Skeletal muscle tissue (tissue), 3 donors: ENCODE measurements at regions not wholly inside any gene's neighbourhood (a gene's known extent, or its start where the extent isn't known, plus 50 kb on each side); places are given as distances from the start of the nearest gene placed in this dataset.

ENCODE experiments used
- H3K27ac ChIP-seq: one replicate; pipeline ENCODE4 v1.7.0; 2013; ENCODE audit warnings: mild to moderate bottlenecking, low read depth, low read length, inconsistent platforms
- H3K27me3 ChIP-seq, 3 donors: one replicate each; pipeline ENCODE4 v1.7.0; 2013; ENCODE audit warnings: low read length in 3 of 3; ENCODE audit not compliant: control insufficient read depth in 3 of 3, insufficient read depth in 3 of 3
- H3K36me3 ChIP-seq, 3 donors: one replicate each; pipeline ENCODE4 v1.7.0; 2013; ENCODE audit warnings: low read length in 3 of 3; ENCODE audit not compliant: control insufficient read depth in 3 of 3, insufficient read depth in 3 of 3
- H3K4me1 ChIP-seq, 3 donors: one replicate each; pipeline ENCODE4 v1.7.0; 2013; ENCODE audit warnings: low read length in 3 of 3, mild to moderate bottlenecking in 3 of 3; ENCODE audit not compliant: control insufficient read depth in 3 of 3, insufficient read depth in 3 of 3
- H3K4me3 ChIP-seq, 3 donors: one replicate each; pipeline ENCODE4 v1.7.0; 2013; ENCODE audit warnings: low read length in 3 of 3
- H3K9ac ChIP-seq, 3 donors: one replicate each; pipeline ENCODE4 v1.7.0; 2013; ENCODE audit warnings: low read length in 3 of 3, mild to moderate bottlenecking in 3 of 3, moderate library complexity in 2 of 3, low read depth in 1 of 3
- H3K9me3 ChIP-seq, 3 donors: one replicate each; pipeline ENCODE4 v1.7.0; 2013; ENCODE audit warnings: low read length in 3 of 3; ENCODE audit not compliant: control insufficient read depth in 3 of 3
- donor health status: Osteomylitis.

- no peaks in the 10 kb centered on the region for H3K9me3 ChIP-seq
- no peaks in the 10 kb centered on the region for H3K36me3 ChIP-seq
- no peak overlapping the region for H3K9ac ChIP-seq
- H3K4me3 ChIP-seq, result no peak overlapping the region
- H3K27me3 ChIP-seq, result no peaks in the 10 kb centered on the region
- H3K4me1 ChIP-seq, result no peaks in the 10 kb centered on the region
- H3K27ac ChIP-seq, result no peak overlapping the region
Measured at GRCh38 chr13:89470901-89471300, 1799.7 kb downstream of the SLITRK5 start.

- Histone ChIP-seq H3K27ac (no peak overlapping the region), H3K27me3 (no peaks in the 10 kb centered on the region), H3K36me3 (no peaks in the 10 kb centered on the region), H3K4me3 (no peak overlapping the region), H3K4me1 (no peaks in the 10 kb centered on the region), H3K9me3 (no peaks in the 10 kb centered on the region), H3K9ac (no peak overlapping the region)
Measured at GRCh38 chr13:89474432-89474831, 1803.3 kb downstream of the SLITRK5 start.

- H3K4me1 ChIP-seq, result no peaks in the 10 kb centered on the region
- no peak overlapping the region for H3K4me3 ChIP-seq
- H3K9me3 ChIP-seq, result no peaks in the 10 kb centered on the region
- no peak overlapping the region for H3K9ac ChIP-seq
- no peaks in the 10 kb centered on the region for H3K36me3 ChIP-seq
- no peaks in the 10 kb centered on the region for H3K27me3 ChIP-seq
- no peak overlapping the region for H3K27ac ChIP-seq
Measured at GRCh38 chr13:89486065-89486464, 1814.9 kb downstream of the SLITRK5 start.

DNA sequence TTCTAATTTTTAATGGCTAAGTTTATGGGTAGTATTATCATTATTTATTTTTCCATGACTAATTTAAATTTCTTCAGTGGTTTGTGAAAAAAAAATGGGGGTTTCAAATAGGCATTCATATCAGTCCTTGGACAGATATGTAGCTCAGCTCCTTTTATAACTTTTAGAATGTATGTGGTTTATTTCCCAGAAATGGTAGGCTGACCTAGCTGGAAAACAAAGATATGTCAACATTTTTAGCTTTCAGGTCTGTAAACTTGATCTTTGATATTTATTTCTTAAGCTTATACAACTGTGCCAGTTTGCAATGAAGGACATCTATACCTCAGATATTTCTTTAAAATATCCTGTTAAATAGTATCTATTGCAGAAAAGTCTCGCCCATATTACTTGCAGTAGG, 1815.5 kb downstream of the SLITRK5 start:
- Histone ChIP-seq H3K4me1 (no peaks in the 10 kb centered on the region), H3K4me3 (no peak overlapping the region), H3K9ac (no peak overlapping the region), H3K9me3 (peaks cover 0 to 2% (median 0%) of the 10 kb centered on the region in 3 donors), H3K27ac (no peak overlapping the region), H3K27me3 (no peaks in the 10 kb centered on the region), H3K36me3 (no peaks in the 10 kb centered on the region)

DNA sequence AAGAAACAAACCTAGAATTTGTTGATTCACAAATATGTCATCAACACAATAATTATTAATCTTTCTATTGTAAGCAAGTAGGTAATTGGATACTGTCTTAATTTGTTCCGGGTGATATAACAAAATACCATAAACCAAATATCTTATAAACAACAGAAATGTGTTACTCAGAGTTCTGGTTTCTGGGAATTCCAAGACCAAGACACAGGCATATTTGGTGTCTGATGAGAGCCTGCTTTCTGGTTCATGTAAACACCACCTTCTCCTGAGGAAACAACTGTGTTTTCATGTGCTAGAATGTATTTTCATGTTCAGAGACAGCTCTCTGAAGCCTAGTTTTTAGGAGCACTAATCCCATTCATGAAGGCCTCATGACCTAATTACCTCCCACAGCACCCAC, 1819.5 kb downstream of the SLITRK5 start:
- Histone ChIP-seq H3K9ac (no peak overlapping the region), H3K27ac (no peak overlapping the region), H3K4me3 (no peak overlapping the region), H3K36me3 (no peaks in the 10 kb centered on the region), H3K4me1 (no peaks in the 10 kb centered on the region), H3K27me3 (no peaks in the 10 kb centered on the region), H3K9me3 (peaks cover 0 to 2% (median 0%) of the 10 kb centered on the region in 3 donors)

GRCh38 chr13:89496478-89496877, 1825.3 kb downstream of the SLITRK5 start:
- H3K36me3 ChIP-seq, result no peaks in the 10 kb centered on the region
- H3K4me1 ChIP-seq, result no peaks in the 10 kb centered on the region
- no peak overlapping the region for H3K9ac ChIP-seq
- no peak overlapping the region for H3K27ac ChIP-seq
- no peak overlapping the region for H3K4me3 ChIP-seq
- H3K27me3 ChIP-seq, result no peaks in the 10 kb centered on the region
- H3K9me3 ChIP-seq, result no peaks in the 10 kb centered on the region

DNA sequence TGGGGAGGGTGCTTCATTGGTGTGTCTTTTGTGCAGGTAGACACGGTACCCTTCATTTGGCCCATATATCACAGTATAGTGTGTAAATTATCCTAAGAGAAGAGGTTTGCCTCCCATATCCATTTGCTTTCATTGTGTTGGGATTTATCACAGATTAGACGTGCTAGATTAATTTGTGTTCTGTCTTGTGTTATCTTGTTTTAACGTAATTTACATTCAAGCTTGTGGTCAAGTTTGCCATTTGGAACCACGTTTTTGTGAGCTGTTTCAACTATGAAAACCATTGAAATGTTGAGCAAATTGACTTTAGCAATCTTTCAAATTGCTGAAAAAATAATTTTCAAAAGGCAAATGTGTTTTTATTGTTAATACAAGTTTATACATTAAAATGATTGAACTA, 1826.5 kb downstream of the SLITRK5 start:
- Histone ChIP-seq H3K4me3 (no peak overlapping the region), H3K27ac (no peak overlapping the region), H3K4me1 (no peaks in the 10 kb centered on the region), H3K27me3 (no peaks in the 10 kb centered on the region), H3K9me3 (no peaks in the 10 kb centered on the region), H3K9ac (no peak overlapping the region), H3K36me3 (no peaks in the 10 kb centered on the region)

DNA sequence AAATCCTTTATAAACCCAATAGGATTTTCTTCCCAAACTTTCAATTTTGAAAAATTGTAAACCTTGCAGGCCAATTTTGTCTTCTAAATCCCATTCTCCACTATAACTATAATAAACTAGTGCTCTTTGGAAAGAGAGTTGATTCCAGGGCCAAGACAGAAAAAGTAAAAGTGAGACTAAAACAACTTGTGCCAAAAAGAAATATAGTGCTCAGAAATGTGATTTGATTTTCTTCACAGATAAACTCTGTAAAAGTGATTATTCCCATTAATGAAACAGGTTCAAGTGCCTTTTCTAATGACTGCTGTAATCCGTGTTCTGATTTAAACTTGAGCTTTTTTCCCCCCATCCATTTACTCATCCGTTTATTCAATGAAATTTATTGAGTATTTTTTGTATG, 1831.1 kb downstream of the SLITRK5 start:
- H3K27me3 ChIP-seq, result no peaks in the 10 kb centered on the region
- H3K9me3 ChIP-seq, result no peaks in the 10 kb centered on the region
- no peak overlapping the region for H3K27ac ChIP-seq
- H3K4me1 ChIP-seq, result no peaks in the 10 kb centered on the region
- H3K4me3 ChIP-seq, result no peak overlapping the region
- no peak overlapping the region for H3K9ac ChIP-seq
- no peaks in the 10 kb centered on the region for H3K36me3 ChIP-seq

GRCh38 chr13:89514534-89515312, 1832.8 kb upstream of the MIR17HG start:
- no peaks in the 10 kb centered on the region for H3K9me3 ChIP-seq
- H3K36me3 ChIP-seq, result no peaks in the 10 kb centered on the region
- H3K27ac ChIP-seq, result no peak overlapping the region
- H3K4me3 ChIP-seq, result no peak overlapping the region
- H3K9ac ChIP-seq, result no peak overlapping the region
- no peaks in the 10 kb centered on the region for H3K4me1 ChIP-seq
- no peaks in the 10 kb centered on the region for H3K27me3 ChIP-seq

- H3K4me3 ChIP-seq, result no peak overlapping the region
- no peaks in the 10 kb centered on the region for H3K9me3 ChIP-seq
Measured at GRCh38 chr13:89515948-89516347, 1831.5 kb upstream of the MIR17HG start.

More at GRCh38 chr13:89515948-89516347, 1831.5 kb upstream of the MIR17HG start:
- Histone ChIP-seq H3K27ac (no peak overlapping the region), H3K4me1 (no peaks in the 10 kb centered on the region), H3K36me3 (no peaks in the 10 kb centered on the region), H3K9ac (no peak overlapping the region), H3K27me3 (no peaks in the 10 kb centered on the region)
